ENCODE measurements at regions not wholly inside any gene's neighbourhood (a gene's known extent, or its start where the extent isn't known, plus 50 kb on each side); places are given as distances from the start of the nearest gene placed in this dataset.
"Not testable (repeated sequence)": the region's sequence is repeated elsewhere in the genome, so short reads cannot be mapped to it uniquely, and the experiment has no call there.

GRCh38 chr1:146310579-146310978 is 81.8 kb upstream of the NOTCH2NLA start:
- H3T11ph ChIP-seq (ENCODE audit: low read length); H3K4me1 Mint-ChIP-seq; H2BK5ac ChIP-seq (ENCODE audit: insufficient read length, low read length); H3K27ac Mint-ChIP-seq; H3K18ac ChIP-seq (ENCODE audit: insufficient read length, low read depth, low read length); H3K79me1 ChIP-seq (ENCODE audit: insufficient read depth, low read depth, low read length, poor library complexity, severe bottlenecking); H2BK12ac ChIP-seq (ENCODE audit: insufficient read length, low read depth, low read length); H2AFZ ChIP-seq (ENCODE audit: low read length); H3K36me3 Mint-ChIP-seq (ENCODE audit: insufficient read depth in 1 of 3, low read depth in 3 of 3); H3K79me2 ChIP-seq (ENCODE audit: insufficient read depth, low read length); H2BK120ac ChIP-seq (ENCODE audit: low read depth, low read length, poor library complexity, severe bottlenecking); H3K23ac ChIP-seq (ENCODE audit: insufficient read length, low read depth, low read length); H3K9me3 ChIP-seq (ENCODE audit: control insufficient read depth, low read depth, low read length); H3K27ac ChIP-seq (ENCODE audit: insufficient read length, low read depth, low read length); H3K23me2 ChIP-seq (ENCODE audit: insufficient read length, low read depth, low read length, poor library complexity, severe bottlenecking); H4K8ac ChIP-seq (replicated peaks; ENCODE audit: insufficient read length, low read depth, low read length); H3K27me3 Mint-ChIP-seq (ENCODE audit: low read depth); H3K4me1 ChIP-seq (ENCODE audit: insufficient read depth, low read length); H3K9ac ChIP-seq (ENCODE audit: extremely low read depth, insufficient read length, low read length); H4K91ac ChIP-seq (ENCODE audit: insufficient read length, low read depth, low read length); DNase-seq; H3K4ac ChIP-seq (ENCODE audit: low read depth, low read length); H3K14ac ChIP-seq (ENCODE audit: insufficient read depth, low read length); H3K27me3 ChIP-seq (ENCODE audit: insufficient read depth, low read length); H3K4me2 ChIP-seq (ENCODE audit: insufficient read depth, insufficient read length, low read length); H3K9me3 Mint-ChIP-seq; H2AK5ac ChIP-seq (ENCODE audit: insufficient read length, low read length); H4K5ac ChIP-seq (ENCODE audit: insufficient read length, low read depth, low read length); H4K20me1 ChIP-seq (ENCODE audit: control insufficient read depth, insufficient read depth, insufficient read length); H3K56ac ChIP-seq (ENCODE audit: insufficient read length, low read depth, low read length); H2BK15ac ChIP-seq (ENCODE audit: low read depth, low read length); H2BK20ac ChIP-seq (ENCODE audit: low read depth, low read length, poor library complexity, severe bottlenecking); H3K4me3 Mint-ChIP-seq: not testable (repeated sequence)

GRCh38 chr1:146309427-146309826 is 80.6 kb upstream of the NOTCH2NLA start:
- WGBS (ENCODE audit: extremely low coverage, insufficient read length, low lambda C conversion rate) = no CpG with 5 or more reads among the region's 1 CpG
- H4K8ac ChIP-seq (replicated peaks; ENCODE audit: insufficient read length, low read depth, low read length); H3K9ac ChIP-seq (ENCODE audit: extremely low read depth, insufficient read length, low read length); H3T11ph ChIP-seq (ENCODE audit: low read length); H3K4me2 ChIP-seq (ENCODE audit: insufficient read depth, insufficient read length, low read length); H3K14ac ChIP-seq (ENCODE audit: insufficient read depth, low read length); H3K27ac Mint-ChIP-seq; H3K56ac ChIP-seq (ENCODE audit: insufficient read length, low read depth, low read length); H3K4me1 Mint-ChIP-seq; H3K36me3 Mint-ChIP-seq (ENCODE audit: insufficient read depth in 1 of 3, low read depth in 3 of 3); H2BK5ac ChIP-seq (ENCODE audit: insufficient read length, low read length); H2BK12ac ChIP-seq (ENCODE audit: insufficient read length, low read depth, low read length); H3K79me1 ChIP-seq (ENCODE audit: insufficient read depth, low read depth, low read length, poor library complexity, severe bottlenecking); H2AFZ ChIP-seq (ENCODE audit: low read length); H4K5ac ChIP-seq (ENCODE audit: insufficient read length, low read depth, low read length); DNase-seq; H3K9me3 Mint-ChIP-seq; H3K27me3 Mint-ChIP-seq (ENCODE audit: low read depth); H3K27me3 ChIP-seq (ENCODE audit: insufficient read depth, low read length); H3K9me3 ChIP-seq (ENCODE audit: control insufficient read depth, low read depth, low read length); H2AK5ac ChIP-seq (ENCODE audit: insufficient read length, low read length); H3K23ac ChIP-seq (ENCODE audit: insufficient read length, low read depth, low read length); H2BK15ac ChIP-seq (ENCODE audit: low read depth, low read length); H3K79me2 ChIP-seq (ENCODE audit: insufficient read depth, low read length); H3K18ac ChIP-seq (ENCODE audit: insufficient read length, low read depth, low read length); H3K23me2 ChIP-seq (ENCODE audit: insufficient read length, low read depth, low read length, poor library complexity, severe bottlenecking); H2BK20ac ChIP-seq (ENCODE audit: low read depth, low read length, poor library complexity, severe bottlenecking); H3K4ac ChIP-seq (ENCODE audit: low read depth, low read length); H2BK120ac ChIP-seq (ENCODE audit: low read depth, low read length, poor library complexity, severe bottlenecking); H3K4me1 ChIP-seq (ENCODE audit: insufficient read depth, low read length); H3K27ac ChIP-seq (ENCODE audit: insufficient read length, low read depth, low read length); H3K4me3 Mint-ChIP-seq; H4K20me1 ChIP-seq (ENCODE audit: control insufficient read depth, insufficient read depth, insufficient read length); H4K91ac ChIP-seq (ENCODE audit: insufficient read length, low read depth, low read length): not testable (repeated sequence)

- H3K36me3 Mint-ChIP-seq (ENCODE audit: insufficient read depth in 1 of 3, low read depth in 3 of 3); H3K23me2 ChIP-seq (ENCODE audit: insufficient read length, low read depth, low read length, poor library complexity, severe bottlenecking); H2AK5ac ChIP-seq (ENCODE audit: insufficient read length, low read length); H3K27ac ChIP-seq (ENCODE audit: insufficient read length, low read depth, low read length); H3K4me1 ChIP-seq (ENCODE audit: insufficient read depth, low read length); H3K9me3 Mint-ChIP-seq; H4K91ac ChIP-seq (ENCODE audit: insufficient read length, low read depth, low read length); H3K27me3 ChIP-seq (ENCODE audit: insufficient read depth, low read length); H3K79me1 ChIP-seq (ENCODE audit: insufficient read depth, low read depth, low read length, poor library complexity, severe bottlenecking); H4K5ac ChIP-seq (ENCODE audit: insufficient read length, low read depth, low read length); H3K9me3 ChIP-seq (ENCODE audit: control insufficient read depth, low read depth, low read length); H2BK5ac ChIP-seq (ENCODE audit: insufficient read length, low read length); H3K56ac ChIP-seq (ENCODE audit: insufficient read length, low read depth, low read length); H2AFZ ChIP-seq (ENCODE audit: low read length); H2BK15ac ChIP-seq (ENCODE audit: low read depth, low read length); H3K4me2 ChIP-seq (ENCODE audit: insufficient read depth, insufficient read length, low read length); H2BK20ac ChIP-seq (ENCODE audit: low read depth, low read length, poor library complexity, severe bottlenecking); H3K14ac ChIP-seq (ENCODE audit: insufficient read depth, low read length); DNase-seq; H3K9ac ChIP-seq (ENCODE audit: extremely low read depth, insufficient read length, low read length); H3K27me3 Mint-ChIP-seq (ENCODE audit: low read depth); H3K79me2 ChIP-seq (ENCODE audit: insufficient read depth, low read length); H3K18ac ChIP-seq (ENCODE audit: insufficient read length, low read depth, low read length); H2BK12ac ChIP-seq (ENCODE audit: insufficient read length, low read depth, low read length); H4K20me1 ChIP-seq (ENCODE audit: control insufficient read depth, insufficient read depth, insufficient read length); H2BK120ac ChIP-seq (ENCODE audit: low read depth, low read length, poor library complexity, severe bottlenecking); H3K4ac ChIP-seq (ENCODE audit: low read depth, low read length); H3K27ac Mint-ChIP-seq; H3K23ac ChIP-seq (ENCODE audit: insufficient read length, low read depth, low read length); H3K4me3 Mint-ChIP-seq; H4K8ac ChIP-seq (replicated peaks; ENCODE audit: insufficient read length, low read depth, low read length); H3K4me1 Mint-ChIP-seq; H3T11ph ChIP-seq (ENCODE audit: low read length): not testable (repeated sequence)
- no CpG with 5 or more reads among the region's 1 CpG for WGBS (ENCODE audit: extremely low coverage, insufficient read length, low lambda C conversion rate)
Observed at GRCh38 chr1:146308892-146309291, 80.1 kb upstream of the NOTCH2NLA start.
